ENCODE measurements at regions not wholly inside any gene's neighbourhood (a gene's known extent, or its start where the extent isn't known, plus 50 kb on each side); places are given as distances from the start of the nearest gene placed in this dataset.

DNA sequence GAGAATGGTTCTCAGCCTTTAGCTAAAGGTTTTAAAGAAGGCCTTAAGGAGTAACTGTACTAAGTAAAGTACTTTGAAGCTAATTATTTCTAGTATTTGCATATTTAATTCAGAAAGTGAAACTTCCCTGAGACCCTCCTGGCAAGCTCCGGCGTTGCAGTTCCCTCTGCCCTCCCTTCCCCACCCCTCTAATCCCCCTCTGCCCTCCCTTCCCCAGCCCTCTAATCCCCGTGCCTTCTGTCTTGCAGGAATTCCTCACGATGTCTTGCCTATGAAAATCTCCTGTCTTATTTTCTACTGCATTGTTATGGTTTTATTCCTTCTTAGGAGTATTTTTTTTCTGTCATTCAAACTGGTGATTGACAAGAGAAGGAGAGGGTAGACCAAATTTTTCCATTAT, 236.9 kb downstream of the COL4A1 start:
- TF ChIP-seq, protein P1, sequence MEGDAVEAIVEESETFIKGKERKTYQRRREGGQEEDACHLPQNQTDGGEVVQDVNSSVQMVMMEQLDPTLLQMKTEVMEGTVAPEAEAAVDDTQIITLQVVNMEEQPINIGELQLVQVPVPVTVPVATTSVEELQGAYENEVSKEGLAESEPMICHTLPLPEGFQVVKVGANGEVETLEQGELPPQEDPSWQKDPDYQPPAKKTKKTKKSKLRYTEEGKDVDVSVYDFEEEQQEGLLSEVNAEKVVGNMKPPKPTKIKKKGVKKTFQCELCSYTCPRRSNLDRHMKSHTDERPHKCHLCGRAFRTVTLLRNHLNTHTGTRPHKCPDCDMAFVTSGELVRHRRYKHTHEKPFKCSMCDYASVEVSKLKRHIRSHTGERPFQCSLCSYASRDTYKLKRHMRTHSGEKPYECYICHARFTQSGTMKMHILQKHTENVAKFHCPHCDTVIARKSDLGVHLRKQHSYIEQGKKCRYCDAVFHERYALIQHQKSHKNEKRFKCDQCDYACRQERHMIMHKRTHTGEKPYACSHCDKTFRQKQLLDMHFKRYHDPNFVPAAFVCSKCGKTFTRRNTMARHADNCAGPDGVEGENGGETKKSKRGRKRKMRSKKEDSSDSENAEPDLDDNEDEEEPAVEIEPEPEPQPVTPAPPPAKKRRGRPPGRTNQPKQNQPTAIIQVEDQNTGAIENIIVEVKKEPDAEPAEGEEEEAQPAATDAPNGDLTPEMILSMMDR (IDR thresholded peaks at IDR 0.05): no peak
- TF ChIP-seq POLR2A (IDR thresholded peaks at IDR 0.05): no peak
- Histone ChIP-seq H3K27ac (no peak overlapping the region), H3K36me3 (no peaks in the 10 kb centered on the region)

DNA sequence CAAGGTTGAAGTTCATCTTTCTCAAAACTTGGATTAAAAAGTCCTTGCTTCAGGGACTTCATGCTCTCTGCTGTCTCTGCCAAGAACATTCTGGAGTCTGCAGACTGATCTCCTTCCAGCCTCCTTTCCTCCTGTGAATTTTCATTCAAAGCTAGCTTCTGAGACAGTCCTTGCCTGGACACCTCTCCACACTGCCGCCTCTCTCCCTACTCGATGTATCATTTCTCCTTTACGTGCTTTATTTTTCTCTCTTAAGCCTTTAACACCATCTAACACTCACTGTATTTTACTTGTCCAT, 238.8 kb downstream of the COL4A1 start:
- DNase-seq: no peak
- Histone ChIP-seq H3K36me3 (no peaks in the 10 kb centered on the region), H3K27ac (no peak overlapping the region), H3K4me3 (no peak overlapping the region), H3K9me3 (no peaks in the 10 kb centered on the region), H3K27me3 (no peaks in the 10 kb centered on the region), H3K4me1 (no peaks in the 10 kb centered on the region)
- no peak for TF ChIP-seq POLR2A (IDR thresholded peaks at IDR 0.05)
- TF ChIP-seq, protein P1 (IDR thresholded peaks at IDR 0.05): no peak

More for the DNA sequence above, 236.9 kb downstream of the COL4A1 start:
- no peak overlapping the region for H3K4me3 ChIP-seq
- H3K4me1 ChIP-seq: no peaks in the 10 kb centered on the region
- no peaks in the 10 kb centered on the region for H3K27me3 ChIP-seq
- DNase-seq: no peak
- no peaks in the 10 kb centered on the region for H3K9me3 ChIP-seq

DNA sequence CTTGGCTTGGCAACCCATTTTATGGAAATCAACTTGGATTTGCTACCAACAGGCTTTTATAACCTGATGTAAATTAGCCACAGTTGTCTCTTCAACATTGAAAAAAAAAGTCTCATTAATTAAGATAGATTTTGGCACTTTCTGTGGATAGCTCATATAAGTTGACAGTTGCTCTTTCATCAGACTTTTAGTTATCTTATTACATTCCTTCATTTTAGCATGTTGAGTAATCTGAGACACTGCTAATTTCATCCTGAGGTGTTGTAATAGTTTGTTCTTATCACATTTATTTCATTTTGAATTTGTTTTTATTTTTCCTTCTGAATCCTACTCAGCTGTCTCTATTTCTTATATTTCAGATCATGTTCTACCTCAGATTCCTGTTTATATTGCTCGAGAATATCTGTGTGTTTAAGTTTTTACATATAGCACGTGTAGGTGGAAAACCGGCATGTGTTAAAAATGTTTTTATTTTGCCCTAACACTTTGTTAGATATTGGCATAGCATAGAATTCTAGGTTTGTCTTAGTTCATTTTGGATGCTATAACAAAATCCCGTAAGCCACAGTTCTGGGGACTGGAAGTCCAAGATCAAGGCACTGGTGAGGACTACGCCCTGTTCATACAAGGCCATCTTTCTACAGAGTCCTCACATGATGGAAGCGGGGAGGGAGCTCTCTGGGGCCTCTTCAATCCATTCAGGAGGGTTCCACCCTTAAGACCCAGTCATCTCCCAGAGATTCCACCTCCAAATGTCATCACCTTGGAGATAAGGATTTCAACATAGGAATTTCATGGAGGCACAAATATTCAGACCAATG, 239.4 kb downstream of the COL4A1 start:
- DNase-seq: no peak
- Histone ChIP-seq H3K4me1 (no peaks in the 10 kb centered on the region), H3K9me3 (no peaks in the 10 kb centered on the region), H3K27me3 (no peaks in the 10 kb centered on the region), H3K4me3 (no peak overlapping the region), H3K36me3 (no peaks in the 10 kb centered on the region), H3K27ac (no peak overlapping the region)
- no peak for TF ChIP-seq POLR2A (IDR thresholded peaks at IDR 0.05)
- TF ChIP-seq, protein P1 (IDR thresholded peaks at IDR 0.05): no peak

DNA sequence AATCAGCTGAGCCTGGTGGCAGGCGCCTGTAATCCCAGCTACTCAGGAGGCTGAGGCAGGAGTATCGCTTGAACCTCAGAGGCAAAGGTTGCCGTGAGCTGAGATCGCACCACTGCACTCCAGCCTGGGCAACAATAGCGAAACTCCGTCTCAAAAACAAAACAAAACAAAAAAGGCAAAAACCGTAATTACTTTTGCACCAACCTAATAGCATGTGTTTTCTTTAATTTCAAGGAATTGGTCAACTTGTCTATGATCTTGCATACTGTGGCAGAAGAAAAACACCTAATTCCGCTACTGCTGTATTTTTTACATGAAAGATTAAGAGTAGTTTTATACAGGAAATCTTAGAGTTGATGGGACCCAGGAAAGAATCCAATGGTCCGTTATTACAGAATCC, 241.2 kb downstream of the COL4A1 start:
- H3K27me3 ChIP-seq: no peaks in the 10 kb centered on the region
- no peaks in the 10 kb centered on the region for H3K4me1 ChIP-seq
- no peaks in the 10 kb centered on the region for H3K9me3 ChIP-seq
- H3K27ac ChIP-seq: no peak overlapping the region
- TF ChIP-seq, protein P1 (IDR thresholded peaks at IDR 0.05): no peak
- no peak for TF ChIP-seq POLR2A (IDR thresholded peaks at IDR 0.05)
- DNase-seq: no peak
- H3K36me3 ChIP-seq: no peaks in the 10 kb centered on the region
- H3K4me3 ChIP-seq: no peak overlapping the region

DNA sequence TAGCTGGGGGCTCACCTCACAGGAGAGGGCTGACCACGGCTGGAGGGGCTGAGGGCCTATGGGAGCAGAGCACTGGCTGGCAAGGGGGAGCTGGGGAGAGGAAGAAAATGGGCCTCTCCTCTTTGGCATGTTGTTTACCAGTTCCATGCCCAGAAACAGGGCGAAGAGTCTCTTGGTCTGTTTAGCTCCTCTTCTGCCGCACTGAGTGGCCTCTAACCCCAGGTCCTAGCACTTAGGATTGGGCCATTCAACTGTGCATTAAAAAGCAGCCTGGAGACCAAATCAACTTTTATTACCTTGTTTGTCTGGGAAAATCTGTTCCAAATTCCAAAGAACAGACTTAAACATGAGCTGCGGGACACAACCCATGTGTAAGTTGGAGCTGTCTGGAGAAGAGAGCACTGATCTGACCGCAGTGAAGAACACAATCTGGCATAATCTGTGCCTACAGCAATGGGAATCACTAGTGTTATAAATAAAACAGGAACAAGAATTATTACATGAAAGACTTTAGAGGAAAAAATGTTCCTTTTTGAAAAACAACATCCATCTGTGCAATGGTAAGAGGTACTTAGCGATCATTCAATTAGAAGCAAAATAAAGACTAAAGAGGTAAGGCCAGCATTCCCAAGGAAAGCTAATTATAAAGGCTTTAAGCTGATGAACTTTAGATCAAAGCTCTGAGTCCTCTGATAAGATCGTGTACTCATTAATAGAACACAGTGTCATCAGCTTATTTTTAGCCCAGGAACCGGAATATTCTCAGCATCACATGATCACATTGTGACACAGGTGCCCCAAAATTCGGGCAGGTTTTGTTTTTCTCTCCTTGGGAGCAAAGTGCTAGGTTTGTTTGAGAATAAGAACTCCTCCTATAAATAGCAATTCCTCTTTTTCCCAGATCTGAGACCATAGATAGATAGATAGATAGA, 243.2 kb downstream of the COL4A1 start:
- TF ChIP-seq POLR2A (IDR thresholded peaks at IDR 0.05): no peak
- TF ChIP-seq, protein P1 (IDR thresholded peaks at IDR 0.05): no peak
- Histone ChIP-seq H3K4me3 (no peak overlapping the region), H3K9me3 (no peaks in the 10 kb centered on the region), H3K27me3 (no peaks in the 10 kb centered on the region), H3K36me3 (no peaks in the 10 kb centered on the region), H3K27ac (no peak overlapping the region), H3K4me1 (no peaks in the 10 kb centered on the region)
- no peak for DNase-seq
